ENCODE measurements at regions not wholly inside any gene's neighbourhood (a gene's known extent, or its start where the extent isn't known, plus 50 kb on each side); places are given as distances from the start of the nearest gene placed in this dataset.
"Not testable (repeated sequence)": the region's sequence is repeated elsewhere in the genome, so short reads cannot be mapped to it uniquely, and the experiment has no call there.

DNA sequence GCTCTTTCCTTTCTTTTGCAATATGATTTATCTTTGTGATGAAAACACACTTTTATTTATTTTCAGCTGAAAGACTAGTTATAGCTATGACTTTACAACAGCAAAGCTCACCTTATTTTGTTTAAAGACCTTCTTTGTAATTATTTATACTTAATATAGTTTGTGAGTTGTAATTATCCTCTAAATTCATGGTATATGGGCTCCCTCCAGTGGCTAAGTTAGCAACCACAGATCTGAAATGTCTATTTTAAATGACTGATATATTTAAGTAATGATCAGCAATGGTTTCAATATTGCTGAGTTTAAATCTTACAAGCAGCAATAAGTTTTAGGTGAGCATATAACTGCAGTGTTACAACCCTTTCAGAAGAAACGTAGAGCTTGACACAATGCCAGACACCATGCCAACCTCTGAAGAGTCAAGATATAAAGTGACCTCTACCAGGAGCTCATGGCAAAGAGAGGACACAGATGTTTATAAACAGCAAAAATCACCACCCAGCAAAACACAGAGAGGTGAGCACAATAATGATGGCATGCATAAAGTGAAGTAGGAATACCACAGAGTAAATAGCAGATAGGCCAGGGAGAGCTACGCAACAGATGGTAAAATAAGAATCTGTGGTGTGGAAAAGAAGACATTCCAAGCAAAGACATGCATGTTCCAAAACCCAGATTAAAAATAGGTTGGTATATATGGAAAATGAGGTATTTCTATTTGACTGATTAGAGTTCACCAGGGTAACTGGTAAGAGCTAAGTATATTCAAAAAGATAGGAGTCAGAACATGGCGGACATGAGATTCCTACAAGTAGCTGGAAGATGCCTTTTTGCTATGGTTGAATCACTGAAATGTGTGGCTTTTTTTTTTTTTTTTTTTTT is 143.7 kb upstream of the ZNF385D start:
- DNase-seq (ENCODE audit: low spot score) = no peak

DNA sequence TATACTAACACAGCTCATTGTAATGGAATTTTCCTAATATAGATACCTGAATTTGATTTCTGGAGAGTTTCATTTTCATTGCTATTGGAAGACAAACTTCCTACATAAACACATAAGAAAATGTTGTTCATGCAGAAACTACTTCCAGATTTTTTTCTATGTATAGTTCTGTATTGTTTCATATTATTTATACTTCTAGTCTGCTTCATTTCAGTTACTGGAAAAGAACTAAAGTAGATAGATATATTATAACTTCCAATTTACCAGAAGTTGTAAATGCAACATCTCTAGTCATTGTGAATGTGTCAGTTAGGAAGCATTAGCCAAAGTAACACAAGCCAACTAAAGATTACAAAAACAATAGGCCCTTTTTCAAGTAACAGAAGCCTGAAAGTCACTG is 147.3 kb upstream of the ZNF385D start:
- no peak for DNase-seq (ENCODE audit: low spot score)

DNA sequence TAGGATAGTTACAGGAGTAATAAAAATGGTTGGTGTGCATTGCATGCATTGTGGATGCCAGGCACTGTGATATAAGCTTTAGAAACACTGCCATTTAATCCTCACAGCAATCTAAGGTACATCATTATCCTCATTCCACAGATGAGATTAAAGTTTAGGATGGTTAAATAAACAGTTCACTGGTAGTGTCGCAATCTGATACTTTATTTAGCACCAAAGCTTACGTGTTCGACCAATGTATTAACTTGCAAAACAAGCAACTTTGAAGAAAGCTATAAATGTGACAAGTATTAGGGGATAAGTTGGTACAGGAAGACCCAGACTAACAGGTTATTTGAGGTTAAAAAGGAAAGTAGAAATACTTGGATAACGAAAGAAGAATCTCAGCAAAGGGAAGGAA is 150.5 kb upstream of the ZNF385D start:
- DNase-seq (ENCODE audit: low spot score) = no peak

DNA sequence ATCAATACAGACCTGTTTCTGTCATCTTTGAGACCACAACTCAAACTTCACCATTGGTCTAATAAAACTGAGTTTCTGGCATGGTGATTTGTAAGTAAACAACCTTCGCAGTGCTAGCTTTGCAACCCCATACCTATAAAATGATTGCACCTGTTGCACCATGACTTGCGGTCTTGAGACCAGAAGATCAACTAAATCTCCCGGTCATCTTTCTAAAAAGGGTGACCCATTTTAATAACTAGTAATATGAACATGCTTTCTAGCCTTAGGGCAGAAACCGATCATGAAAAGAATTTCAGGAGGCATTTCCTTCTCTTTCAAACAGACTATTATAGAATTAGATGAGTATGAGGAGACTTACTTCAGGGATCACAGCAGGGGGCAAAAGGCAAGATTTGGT is 151.9 kb upstream of the ZNF385D start:
- DNase-seq (ENCODE audit: low spot score) = no peak

- DNase-seq (ENCODE audit: low spot score) = no peak
Measured at GRCh38 chr3:21909096-21909495, 158.1 kb upstream of the ZNF385D start.

GRCh38 chr3:21912711-21913110 is 161.7 kb upstream of the ZNF385D start:
- DNase-seq (ENCODE audit: low spot score) = no peak

DNA sequence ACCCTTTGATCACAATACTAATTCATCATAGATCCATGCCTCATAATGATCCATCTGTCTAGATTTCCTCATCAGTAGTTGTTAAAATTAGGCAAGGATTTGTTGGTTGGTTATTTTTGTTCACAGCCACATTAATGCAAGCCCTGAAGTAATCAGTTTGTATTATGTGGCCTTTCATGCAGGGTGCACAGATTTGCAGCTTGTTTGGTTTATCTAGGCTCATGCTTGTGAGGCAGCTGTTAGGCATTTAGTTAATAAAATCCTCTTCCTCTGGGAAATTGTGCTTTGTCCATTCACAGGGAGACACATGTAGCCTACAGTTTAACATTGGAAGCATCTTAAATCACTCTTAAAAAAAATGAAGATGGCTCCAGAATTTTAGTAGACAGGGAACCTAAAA is 162.8 kb upstream of the ZNF385D start:
- DNase-seq (ENCODE audit: low spot score) = no peak

- no peak for DNase-seq (ENCODE audit: low spot score)
Measured at GRCh38 chr3:21914451-21914850, 163.4 kb upstream of the ZNF385D start.

DNA sequence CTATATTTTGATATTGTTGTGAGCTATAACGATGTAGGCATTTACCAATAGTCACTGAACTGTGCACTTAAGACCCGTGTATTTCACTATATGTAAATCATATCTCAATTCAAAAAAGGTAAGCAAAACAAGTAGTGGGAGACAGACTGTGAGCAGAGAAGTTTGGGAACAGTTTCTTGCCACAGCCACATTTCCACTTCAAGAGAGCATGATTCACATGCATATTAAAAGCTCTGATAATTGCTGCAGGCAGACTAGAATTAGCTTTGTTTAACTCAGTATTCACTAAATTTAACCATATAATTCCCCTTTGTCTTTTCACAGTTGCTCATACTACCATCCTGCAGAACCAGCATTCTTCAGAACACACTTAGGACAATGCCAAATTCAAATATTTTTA is 168.4 kb upstream of the ZNF385D start:
- no peak for DNase-seq (ENCODE audit: low spot score)

DNA sequence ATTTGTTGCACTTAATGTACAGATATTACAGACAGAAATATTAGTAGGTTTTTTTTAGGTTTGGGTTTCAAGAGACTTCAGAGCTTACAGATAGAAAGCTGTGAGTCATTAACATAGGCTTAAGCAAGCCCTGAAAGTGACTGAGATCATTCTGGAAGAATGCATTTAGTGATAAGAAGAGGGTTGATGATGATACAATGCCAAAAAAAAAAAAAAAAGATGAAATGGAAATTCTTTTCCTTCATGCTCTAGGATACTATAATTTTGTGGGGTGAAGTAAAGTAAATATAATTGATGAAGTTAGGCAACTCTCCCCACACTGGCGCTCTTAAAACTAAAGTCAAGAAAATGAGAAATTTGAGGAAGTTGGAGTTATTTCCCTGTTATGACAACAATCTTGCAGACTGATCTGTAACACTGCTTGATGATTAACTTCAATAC is 169.4 kb upstream of the ZNF385D start:
- DNase-seq (ENCODE audit: low spot score) = no peak

GRCh38 chr3:21923156-21923555 is 172.1 kb upstream of the ZNF385D start:
- not testable (repeated sequence) for DNase-seq (ENCODE audit: low spot score)

- DNase-seq (ENCODE audit: low spot score) = no peak
Measured at GRCh38 chr3:21927261-21927660, 176.3 kb upstream of the ZNF385D start.

- no peak for DNase-seq (ENCODE audit: low spot score)
Measured at GRCh38 chr3:21934591-21934990, 183.6 kb upstream of the ZNF385D start.

- no peak for DNase-seq (ENCODE audit: low spot score)
Measured at GRCh38 chr3:21936207-21936606, 185.2 kb upstream of the ZNF385D start.

DNA sequence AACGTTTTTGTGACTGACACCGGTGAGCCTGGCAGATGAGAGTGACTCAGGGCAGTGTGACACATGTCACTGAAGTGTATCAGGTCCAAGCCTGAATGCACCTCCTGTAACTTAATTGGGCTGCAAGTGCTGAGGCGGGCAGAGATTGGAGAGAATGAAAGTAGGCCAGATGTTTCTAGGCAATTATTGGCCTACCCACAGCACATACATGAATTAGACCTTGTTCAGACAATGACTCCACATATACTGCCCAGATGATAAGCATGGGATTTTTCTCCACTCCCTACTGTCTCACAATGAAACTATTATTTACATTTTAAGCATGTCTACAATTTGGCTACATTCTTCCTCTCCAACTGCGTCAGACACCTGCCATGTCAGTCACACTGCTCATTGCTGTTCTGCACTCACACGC is 187.3 kb upstream of the ZNF385D start:
- no peak for DNase-seq (ENCODE audit: low spot score)

GRCh38 chr3:21942328-21942727 is 191.3 kb upstream of the ZNF385D start:
- DNase-seq (ENCODE audit: low spot score) = no peak

GRCh38 chr3:21944251-21944650 is 193.2 kb upstream of the ZNF385D start:
- no peak for DNase-seq (ENCODE audit: low spot score)

- no peak for DNase-seq (ENCODE audit: low spot score)
Measured at GRCh38 chr3:21952856-21953255, 201.8 kb upstream of the ZNF385D start.

- no peak for DNase-seq (ENCODE audit: low spot score)
Measured at GRCh38 chr3:21954709-21955108, 203.7 kb upstream of the ZNF385D start.

GRCh38 chr3:21955406-21955805 is 204.4 kb upstream of the ZNF385D start:
- no peak for DNase-seq (ENCODE audit: low spot score)

GRCh38 chr3:21960033-21960432 is 209.0 kb upstream of the ZNF385D start:
- DNase-seq (ENCODE audit: low spot score) = no peak

- DNase-seq (ENCODE audit: low spot score) = no peak
Measured at GRCh38 chr3:21962456-21962855, 211.4 kb upstream of the ZNF385D start.

DNA sequence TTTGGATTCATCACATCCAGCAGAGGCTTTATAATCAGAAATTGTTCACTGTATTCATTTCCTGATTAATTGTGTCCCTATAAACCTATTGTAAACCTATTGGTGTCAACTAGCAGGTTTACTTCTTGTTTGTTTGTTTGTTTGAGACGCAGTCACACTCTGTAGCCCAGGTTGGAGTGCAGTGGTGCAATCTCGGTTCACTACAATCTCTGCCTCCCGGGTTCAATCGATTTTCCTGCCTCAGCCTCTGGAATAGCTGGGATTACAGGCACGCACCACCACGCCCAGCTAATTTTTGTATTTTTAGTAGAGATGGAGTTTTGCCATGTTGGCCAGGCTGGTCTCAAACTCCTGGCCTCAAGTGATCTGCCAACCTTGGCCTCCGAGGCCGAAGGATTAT is 215.4 kb upstream of the ZNF385D start:
- DNase-seq (ENCODE audit: low spot score) = not testable (repeated sequence)

- DNase-seq (ENCODE audit: low spot score) = no peak
Measured at GRCh38 chr3:21979706-21980105, 228.7 kb upstream of the ZNF385D start.
